HG02884 (cell line): ENCODE measurements at regions not wholly inside any gene's neighbourhood (a gene's known extent, or its start where the extent isn't known, plus 50 kb on each side); places are given as distances from the start of the nearest gene placed in this dataset.

Source experiments
- ATAC-seq: cut with Tn5 transposase; IDR thresholded peaks from one replicate; pipeline ENCODE4 v1.9.1; 2021; ENCODE audit warnings: mild to moderate bottlenecking, moderate library complexity; ENCODE audit not compliant: unreplicated experiment

DNA sequence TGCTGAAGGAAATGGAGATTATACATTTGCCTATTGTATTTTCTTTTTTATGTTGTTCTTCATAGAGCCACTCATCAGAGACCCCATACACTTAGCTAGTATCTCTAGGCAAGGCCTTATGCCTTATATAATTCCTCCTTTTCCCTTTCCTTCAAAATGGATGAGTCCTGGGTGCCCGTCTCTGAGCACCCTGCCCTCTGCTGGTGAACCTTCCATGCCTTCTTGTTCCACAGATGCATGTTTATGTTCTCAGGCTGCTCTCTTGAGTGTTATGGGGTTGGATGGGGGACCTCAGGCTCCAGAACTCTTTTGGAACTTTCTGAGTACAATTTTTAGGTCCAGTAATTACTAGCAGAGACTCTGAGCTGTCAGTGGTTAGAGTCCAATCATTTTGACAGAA is 368.6 kb upstream of the SPRED2 start:
- ATAC-seq: no peak

- ATAC-seq: no peak
These were observed 366.9 kb upstream of the SPRED2 start for GRCh38 chr2:65799141-65799854.

- ATAC-seq: no peak
These were observed 366.2 kb upstream of the SPRED2 start for GRCh38 chr2:65798641-65799040.

DNA sequence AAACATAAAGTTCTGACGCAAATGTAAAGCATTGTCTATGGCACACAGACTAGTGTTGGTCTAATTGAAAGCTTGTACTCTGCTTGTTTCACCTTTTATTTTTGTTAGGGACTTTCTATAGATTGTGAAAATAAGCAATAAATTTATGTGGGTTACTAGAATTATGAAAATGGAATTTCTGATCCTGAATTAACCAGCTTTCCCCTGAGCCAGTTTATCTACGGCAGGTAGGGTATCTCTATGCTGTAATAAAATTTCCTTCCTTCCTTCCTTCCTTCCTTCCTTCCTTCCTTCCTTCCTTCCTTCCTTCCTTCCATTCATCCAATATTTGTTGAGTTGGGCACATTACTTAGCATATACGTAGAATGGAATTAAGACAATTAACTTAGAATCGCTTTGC is 362.6 kb upstream of the SPRED2 start:
- no peak for ATAC-seq

DNA sequence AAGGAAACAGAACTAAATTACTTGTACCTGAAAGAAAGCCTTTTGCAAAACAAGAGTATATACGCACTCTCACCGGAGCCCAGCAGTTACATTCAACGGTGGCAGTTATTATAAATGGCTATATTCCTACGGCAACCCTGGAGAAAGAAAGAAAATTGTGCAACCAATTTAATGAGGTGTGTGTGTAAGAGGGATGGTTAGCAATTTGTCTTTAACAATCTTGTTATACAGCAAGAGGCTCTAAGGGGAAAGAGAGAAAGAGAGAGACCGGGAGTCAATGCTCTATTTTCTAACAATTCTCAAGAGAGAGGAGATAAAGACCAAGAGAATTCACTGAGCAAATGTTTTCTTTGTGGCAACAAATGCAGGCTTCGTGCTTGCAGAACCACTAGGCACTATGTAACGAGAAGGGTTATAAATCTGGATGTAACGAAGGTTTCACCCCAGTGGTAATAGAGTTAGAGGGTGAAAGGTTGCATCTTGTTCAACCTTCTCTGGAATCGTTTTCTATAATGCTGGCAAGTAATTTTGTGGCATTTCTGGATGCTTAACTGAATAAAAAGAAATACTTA is 359.1 kb upstream of the SPRED2 start:
- ATAC-seq: no peak

DNA sequence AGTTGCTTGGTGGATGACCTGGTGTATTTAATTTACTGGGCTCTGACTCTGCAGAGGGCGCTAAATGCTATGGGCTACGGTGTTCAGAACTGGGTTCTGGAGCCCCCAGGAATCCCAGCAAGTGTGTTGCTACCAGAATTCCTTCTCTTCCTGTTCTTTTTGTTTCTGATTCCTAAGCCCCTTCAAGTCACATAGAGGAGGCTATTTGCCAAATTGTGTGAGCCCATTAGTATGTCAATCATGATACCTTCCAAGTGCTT is 358.2 kb upstream of the SPRED2 start:
- no peak for ATAC-seq

GRCh38 chr2:65789923-65790675 is 357.7 kb upstream of the SPRED2 start:
- no peak for ATAC-seq

GRCh38 chr2:65788556-65788955 is 356.2 kb upstream of the SPRED2 start:
- no peak for ATAC-seq

GRCh38 chr2:65786765-65787164 is 354.4 kb upstream of the SPRED2 start:
- no peak for ATAC-seq

- no peak for ATAC-seq
These were observed 353.8 kb upstream of the SPRED2 start for GRCh38 chr2:65786007-65786717.

- ATAC-seq: no peak
These were observed 350.7 kb upstream of the SPRED2 start for GRCh38 chr2:65782996-65783650.

- ATAC-seq: no peak
These were observed 349.8 kb upstream of the SPRED2 start for GRCh38 chr2:65782186-65782585.

GRCh38 chr2:65781756-65782155 is 349.4 kb upstream of the SPRED2 start:
- no peak for ATAC-seq

GRCh38 chr2:65779021-65779420 is 346.6 kb upstream of the SPRED2 start:
- no peak for ATAC-seq

- ATAC-seq: no peak
These were observed 345.7 kb upstream of the SPRED2 start for GRCh38 chr2:65778137-65778536.

GRCh38 chr2:65775839-65776238 is 343.4 kb upstream of the SPRED2 start:
- no peak for ATAC-seq

GRCh38 chr2:65767946-65768345 is 335.5 kb upstream of the SPRED2 start:
- no peak for ATAC-seq

GRCh38 chr2:65766768-65767267 is 334.4 kb upstream of the SPRED2 start:
- no peak for ATAC-seq

DNA sequence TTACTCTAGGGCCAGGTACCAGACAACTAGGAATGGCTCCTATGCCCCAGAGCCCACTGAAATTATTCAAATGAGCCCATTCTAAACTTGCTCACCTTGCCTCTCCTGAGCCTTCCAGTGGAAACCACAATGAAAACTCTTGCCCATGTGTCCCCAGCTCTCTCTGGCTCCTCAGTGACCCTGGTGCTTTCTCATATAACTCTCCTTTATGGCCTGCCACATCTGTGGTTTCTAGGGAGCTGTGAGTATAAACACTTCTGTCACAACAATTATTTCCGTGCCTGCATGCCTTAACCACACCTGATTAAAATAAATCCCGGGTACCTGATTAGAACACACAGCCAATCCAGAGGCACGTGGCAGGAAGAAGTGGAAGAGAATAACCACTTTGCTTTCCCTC is 333.0 kb upstream of the SPRED2 start:
- ATAC-seq: no peak

- ATAC-seq: no peak
These were observed 329.7 kb upstream of the SPRED2 start for GRCh38 chr2:65762068-65762467.

- no peak for ATAC-seq
These were observed 321.8 kb upstream of the SPRED2 start for GRCh38 chr2:65754219-65754618.
